Right ventricle myocardium superior (tissue), 1 donor: ENCODE measurements at regions not wholly inside any gene's neighbourhood (a gene's known extent, or its start where the extent isn't known, plus 50 kb on each side); places are given as distances from the start of the nearest gene placed in this dataset.
"Not testable (repeated sequence)": the region's sequence is repeated elsewhere in the genome, so short reads cannot be mapped to it uniquely, and the experiment has no call there.

Experiments used
- ATAC-seq: fragments of 200-7000 bp; cut with Tn5 transposase; one replicate; pipeline ENCODE4 v1.9.1; 2020; ENCODE audit warnings: mild to moderate bottlenecking; ENCODE audit not compliant: poor library complexity
- DNase-seq: peaks from one replicate; pipeline ENCODE4 v3.0.0-alpha.2; 2020
- intact Hi-C: fragments of 100-400 bp; cut with DNase I; formaldehyde crosslinking; loops from one replicate; pipeline ENCODE4 v1.11.2; 2022
- donor health status: DM: no; HTN: yes; CAD: no; lungs with severe emphysema.

GRCh38 chr9:38128752-38129270 lies 59.8 kb upstream of the SHB start:
- ATAC-seq (no peak), DNase-seq (no peak)
- intact Hi-C loops: no loop called here

- ATAC-seq (no peak), DNase-seq (no peak)
- intact Hi-C loops: no loop called here
Observed at GRCh38 chr9:38127271-38127839, 58.3 kb upstream of the SHB start.

DNA sequence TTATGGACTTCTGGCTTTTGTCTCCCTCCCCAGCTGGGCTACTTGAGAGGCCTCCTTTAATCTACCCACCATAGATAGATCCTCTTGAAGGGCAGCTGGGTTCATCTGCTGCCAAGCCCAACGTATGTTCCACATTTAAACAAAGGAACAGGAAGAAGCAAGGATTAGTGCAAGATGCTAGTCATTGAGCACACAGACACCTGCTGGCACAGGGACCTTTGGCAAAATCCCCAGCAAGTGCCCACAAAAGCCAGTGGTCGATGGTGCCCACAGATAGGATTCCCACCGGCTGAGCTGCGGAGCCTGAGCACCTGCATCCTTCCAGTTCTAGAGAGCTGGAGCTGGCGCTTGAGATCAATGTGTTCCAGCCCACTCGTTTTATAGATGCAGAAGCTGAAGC lies 57.7 kb upstream of the SHB start:
- intact Hi-C loops: no loop called here
- ATAC-seq (no peak), DNase-seq (no peak)

DNA sequence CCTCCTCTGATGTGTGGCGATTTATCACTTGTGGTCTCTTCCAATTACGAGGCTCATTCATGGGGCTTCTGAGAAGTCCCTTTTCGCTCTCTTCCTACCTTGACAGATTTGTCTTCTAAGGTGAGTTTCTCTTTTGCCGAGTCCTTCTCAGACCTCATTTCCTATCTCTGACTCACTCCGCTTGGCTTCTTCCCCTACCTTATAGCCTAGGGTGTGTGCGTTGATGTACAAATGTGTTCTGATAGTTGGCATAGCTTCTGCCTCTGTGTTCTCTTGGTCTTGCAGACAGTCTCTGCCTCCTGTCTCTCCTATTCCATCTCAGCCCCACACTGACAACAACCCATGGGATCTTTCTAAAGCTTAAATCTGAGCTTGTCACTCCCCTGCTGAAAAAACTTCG lies 56.9 kb upstream of the SHB start:
- intact Hi-C loops: no loop called here
- ATAC-seq: no peak

GRCh38 chr9:38123359-38123758 lies 54.3 kb upstream of the SHB start:
- DNase-seq, ATAC-seq, intact Hi-C loops: not testable (repeated sequence)

More for the DNA sequence above, 56.9 kb upstream of the SHB start:
- no peak for DNase-seq

DNA sequence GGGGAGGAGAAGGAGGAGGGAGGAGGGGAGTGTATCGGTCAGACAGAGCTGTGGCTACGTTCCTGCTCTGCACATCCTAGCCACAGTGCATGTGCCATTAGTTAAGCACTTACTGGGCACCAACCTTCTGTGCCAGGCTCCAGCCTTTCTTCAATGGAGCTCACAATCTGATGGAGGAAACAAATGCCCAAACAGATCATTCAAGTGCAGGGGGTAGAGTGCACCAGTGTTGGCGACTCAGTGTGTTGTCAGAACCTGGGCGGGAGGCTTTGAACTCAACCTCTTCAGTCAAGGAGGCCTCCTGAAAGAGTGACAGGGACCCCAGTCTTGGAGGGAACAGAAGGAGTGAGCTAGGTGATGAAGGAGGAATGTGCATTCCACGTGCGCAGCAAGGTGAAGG lies 51.9 kb upstream of the SHB start:
- intact Hi-C loops: no loop called here
- DNase-seq (no peak), ATAC-seq (no peak)

DNA sequence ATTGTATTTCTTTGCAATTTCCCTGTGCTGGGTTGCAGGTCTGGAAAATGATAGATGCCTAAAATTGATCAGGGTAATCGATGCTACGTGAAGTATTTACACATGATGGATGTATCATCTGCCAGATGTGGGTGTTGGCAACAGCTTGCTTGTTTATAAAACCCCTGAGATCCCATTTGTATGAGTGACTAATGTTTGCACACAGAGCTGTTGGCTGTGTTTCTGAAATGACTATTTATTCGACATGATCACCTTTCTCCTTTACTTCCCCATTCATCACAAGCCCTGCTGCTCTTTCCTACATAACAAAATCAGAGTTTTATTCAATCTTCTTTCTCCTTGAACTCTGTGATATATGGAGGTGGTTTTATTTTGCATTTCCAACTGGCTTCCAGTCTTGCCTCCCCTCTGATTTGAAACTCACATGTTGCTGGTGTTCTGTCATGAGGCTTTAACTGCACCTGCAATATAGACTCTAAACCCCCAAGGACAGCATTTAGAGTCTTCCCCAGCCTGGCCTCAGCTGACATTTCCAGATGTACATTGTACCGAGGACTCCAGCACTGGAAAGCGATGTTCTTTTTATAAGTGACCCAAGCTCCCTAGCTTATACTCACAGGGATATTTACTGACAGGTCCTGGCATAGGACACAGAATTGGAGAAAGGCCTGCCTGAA lies 50.7 kb upstream of the SHB start:
- intact Hi-C loops: no loop called here
- no peak for DNase-seq
- no peak for ATAC-seq

DNA sequence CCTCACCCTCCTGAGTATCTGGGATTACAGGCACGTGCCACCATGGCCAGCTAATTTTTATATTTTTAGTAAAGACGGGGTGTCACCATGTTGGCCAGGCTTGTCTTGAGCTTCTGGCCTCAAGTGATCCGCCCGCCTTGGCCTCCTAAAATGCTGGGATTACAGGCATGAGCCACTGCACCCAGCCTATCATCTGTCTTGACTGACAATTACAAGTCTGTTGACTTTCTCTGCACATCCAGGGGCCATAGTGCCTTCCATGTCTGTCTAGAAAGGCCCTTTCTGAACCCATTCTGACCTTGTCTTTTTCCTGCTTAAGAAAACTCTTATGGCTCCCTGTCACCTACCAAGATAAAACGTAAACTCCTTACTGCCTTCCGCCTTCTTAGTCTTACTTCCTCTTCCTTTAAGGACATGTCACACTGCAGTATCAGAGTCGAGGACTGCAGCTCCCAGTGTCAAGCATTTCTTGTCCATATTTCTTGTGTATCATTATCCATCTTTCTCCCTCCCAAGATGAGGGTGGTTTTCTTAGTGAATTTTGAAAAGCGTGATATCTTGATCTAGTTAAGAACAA lies 49.9 kb upstream of the SHB start:
- no peak for DNase-seq
- intact Hi-C loops: no loop called here
- no peak for ATAC-seq
